Neural progenitor cell (in vitro differentiated cells): ENCODE measurements at regions not wholly inside any gene's neighbourhood (a gene's known extent, or its start where the extent isn't known, plus 50 kb on each side); places are given as distances from the start of the nearest gene placed in this dataset.

Source experiments
- CTCF ChIP-seq: fragments of 200-600 bp; sonication (generic); IDR thresholded peaks from 2 replicates; pipeline ENCODE4 v1.5.1; 2017; ENCODE audit warnings: antibody characterized with exemption, mild to moderate bottlenecking
- EZH2phosphoT487 ChIP-seq: fragments of 200-600 bp; sonication (generic); IDR thresholded peaks from 2 replicates; pipeline ENCODE4 v1.6.1; 2017; ENCODE audit warnings: antibody characterized with exemption

GRCh38 chr1:185427264-185427663 is 110.2 kb upstream of the IVNS1ABP start:
- TF ChIP-seq CTCF (no peak), EZH2phosphoT487 (no peak)
